ENCODE measurements at regions not wholly inside any gene's neighbourhood (a gene's known extent, or its start where the extent isn't known, plus 50 kb on each side); places are given as distances from the start of the nearest gene placed in this dataset.

DNA sequence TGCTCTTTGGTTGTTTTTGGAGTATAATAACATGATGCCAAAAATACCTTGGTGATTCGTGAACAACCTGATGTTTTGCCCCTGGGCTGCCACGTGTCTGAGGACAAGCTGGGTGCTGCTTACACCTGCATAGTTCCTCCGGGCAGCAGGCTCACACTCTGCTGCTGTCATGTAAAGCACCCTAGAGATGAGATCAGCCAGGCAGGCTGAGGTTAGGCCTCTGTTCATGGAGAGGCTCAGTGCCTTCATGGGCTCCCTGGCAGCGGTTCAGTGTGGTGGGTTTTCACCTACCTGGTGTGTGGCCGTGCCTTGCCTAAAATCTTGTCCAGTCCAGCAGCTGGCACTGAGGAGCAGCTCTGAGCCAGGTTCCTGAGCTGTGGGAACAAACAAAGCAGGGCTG is 60.1 kb upstream of the TAGAP start (continued):
- TF ChIP-seq, protein P1, sequence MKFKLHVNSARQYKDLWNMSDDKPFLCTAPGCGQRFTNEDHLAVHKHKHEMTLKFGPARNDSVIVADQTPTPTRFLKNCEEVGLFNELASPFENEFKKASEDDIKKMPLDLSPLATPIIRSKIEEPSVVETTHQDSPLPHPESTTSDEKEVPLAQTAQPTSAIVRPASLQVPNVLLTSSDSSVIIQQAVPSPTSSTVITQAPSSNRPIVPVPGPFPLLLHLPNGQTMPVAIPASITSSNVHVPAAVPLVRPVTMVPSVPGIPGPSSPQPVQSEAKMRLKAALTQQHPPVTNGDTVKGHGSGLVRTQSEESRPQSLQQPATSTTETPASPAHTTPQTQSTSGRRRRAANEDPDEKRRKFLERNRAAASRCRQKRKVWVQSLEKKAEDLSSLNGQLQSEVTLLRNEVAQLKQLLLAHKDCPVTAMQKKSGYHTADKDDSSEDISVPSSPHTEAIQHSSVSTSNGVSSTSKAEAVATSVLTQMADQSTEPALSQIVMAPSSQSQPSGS (IDR thresholded peaks at IDR 0.05; ENCODE audit: low read length) = no peak
- TF ChIP-seq GABPA (IDR thresholded peaks at IDR 0.05; ENCODE audit: borderline replicate concordance, insufficient read depth, low read length) (no peak), YY1 (IDR thresholded peaks at IDR 0.05; ENCODE audit: low read depth, low read length) (no peak), BACH1 (IDR thresholded peaks at IDR 0.05; ENCODE audit: low read length) (no peak), NANOG (IDR thresholded peaks at IDR 0.05; ENCODE audit: insufficient read depth, low read depth, low read length, poor library complexity, severe bottlenecking) (no peak)

Measured in H1 (cell line).